ENCODE measurements at regions not wholly inside any gene's neighbourhood (a gene's known extent, or its start where the extent isn't known, plus 50 kb on each side); places are given as distances from the start of the nearest gene placed in this dataset.

DNA sequence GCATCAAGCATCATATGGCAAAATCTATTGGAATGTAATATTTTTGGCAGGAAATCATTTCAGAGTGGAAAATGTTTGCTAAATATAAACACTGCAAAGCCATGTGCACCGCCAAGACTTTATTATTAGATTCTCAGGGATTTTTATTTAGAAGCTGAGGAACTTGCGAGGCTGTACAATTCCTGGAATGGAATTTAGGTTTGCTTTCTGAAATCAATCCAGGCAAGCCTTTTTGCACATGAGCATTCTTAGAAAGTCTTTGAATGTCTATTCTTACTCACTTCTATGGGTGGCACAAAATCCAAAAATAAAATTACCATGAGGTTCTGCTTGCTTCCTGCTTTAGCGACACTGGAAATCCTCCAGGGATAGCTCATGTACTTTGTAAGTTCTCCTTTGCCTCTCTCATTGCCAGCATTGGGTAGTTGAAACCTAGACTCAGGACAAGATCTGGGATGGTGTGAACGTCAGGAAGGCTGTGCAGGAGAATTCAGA is 71.5 kb upstream of the PALM2AKAP2 start:
- TF ChIP-seq, protein P1, sequence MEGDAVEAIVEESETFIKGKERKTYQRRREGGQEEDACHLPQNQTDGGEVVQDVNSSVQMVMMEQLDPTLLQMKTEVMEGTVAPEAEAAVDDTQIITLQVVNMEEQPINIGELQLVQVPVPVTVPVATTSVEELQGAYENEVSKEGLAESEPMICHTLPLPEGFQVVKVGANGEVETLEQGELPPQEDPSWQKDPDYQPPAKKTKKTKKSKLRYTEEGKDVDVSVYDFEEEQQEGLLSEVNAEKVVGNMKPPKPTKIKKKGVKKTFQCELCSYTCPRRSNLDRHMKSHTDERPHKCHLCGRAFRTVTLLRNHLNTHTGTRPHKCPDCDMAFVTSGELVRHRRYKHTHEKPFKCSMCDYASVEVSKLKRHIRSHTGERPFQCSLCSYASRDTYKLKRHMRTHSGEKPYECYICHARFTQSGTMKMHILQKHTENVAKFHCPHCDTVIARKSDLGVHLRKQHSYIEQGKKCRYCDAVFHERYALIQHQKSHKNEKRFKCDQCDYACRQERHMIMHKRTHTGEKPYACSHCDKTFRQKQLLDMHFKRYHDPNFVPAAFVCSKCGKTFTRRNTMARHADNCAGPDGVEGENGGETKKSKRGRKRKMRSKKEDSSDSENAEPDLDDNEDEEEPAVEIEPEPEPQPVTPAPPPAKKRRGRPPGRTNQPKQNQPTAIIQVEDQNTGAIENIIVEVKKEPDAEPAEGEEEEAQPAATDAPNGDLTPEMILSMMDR (conservative IDR thresholded peaks at IDR 0.05; ENCODE audit: low read depth, low read length), result no peak
- TF ChIP-seq EZH2 (IDR thresholded peaks at IDR 0.05; ENCODE audit: borderline replicate concordance, low read depth, low read length, poor library complexity, severe bottlenecking), result no peak
